ENCODE measurements at regions not wholly inside any gene's neighbourhood (a gene's known extent, or its start where the extent isn't known, plus 50 kb on each side); places are given as distances from the start of the nearest gene placed in this dataset.

DNA sequence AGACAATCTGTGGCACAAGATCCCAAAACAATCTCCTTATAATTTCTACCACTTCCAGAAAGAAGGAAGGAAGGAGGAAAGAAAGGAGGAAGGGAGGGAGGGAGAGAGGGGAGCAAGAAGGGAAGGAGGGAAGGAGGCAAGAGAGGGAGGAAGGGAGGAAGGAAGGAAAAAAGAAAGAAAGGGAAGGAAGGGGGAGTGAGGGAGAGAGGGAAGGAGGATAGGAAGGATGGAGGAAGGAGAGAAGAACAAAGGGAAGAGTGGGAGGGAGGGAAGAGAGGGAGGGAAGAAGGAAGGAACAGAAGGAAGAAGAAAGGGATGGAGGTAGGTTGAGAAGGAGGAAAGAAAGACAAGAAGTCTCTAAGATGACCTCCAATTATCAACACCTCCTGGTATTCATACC is 185.5 kb upstream of the NFE2L3 start:
- TF ChIP-seq, protein P1, sequence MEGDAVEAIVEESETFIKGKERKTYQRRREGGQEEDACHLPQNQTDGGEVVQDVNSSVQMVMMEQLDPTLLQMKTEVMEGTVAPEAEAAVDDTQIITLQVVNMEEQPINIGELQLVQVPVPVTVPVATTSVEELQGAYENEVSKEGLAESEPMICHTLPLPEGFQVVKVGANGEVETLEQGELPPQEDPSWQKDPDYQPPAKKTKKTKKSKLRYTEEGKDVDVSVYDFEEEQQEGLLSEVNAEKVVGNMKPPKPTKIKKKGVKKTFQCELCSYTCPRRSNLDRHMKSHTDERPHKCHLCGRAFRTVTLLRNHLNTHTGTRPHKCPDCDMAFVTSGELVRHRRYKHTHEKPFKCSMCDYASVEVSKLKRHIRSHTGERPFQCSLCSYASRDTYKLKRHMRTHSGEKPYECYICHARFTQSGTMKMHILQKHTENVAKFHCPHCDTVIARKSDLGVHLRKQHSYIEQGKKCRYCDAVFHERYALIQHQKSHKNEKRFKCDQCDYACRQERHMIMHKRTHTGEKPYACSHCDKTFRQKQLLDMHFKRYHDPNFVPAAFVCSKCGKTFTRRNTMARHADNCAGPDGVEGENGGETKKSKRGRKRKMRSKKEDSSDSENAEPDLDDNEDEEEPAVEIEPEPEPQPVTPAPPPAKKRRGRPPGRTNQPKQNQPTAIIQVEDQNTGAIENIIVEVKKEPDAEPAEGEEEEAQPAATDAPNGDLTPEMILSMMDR (conservative IDR thresholded peaks at IDR 0.05 in 1 of 2, IDR thresholded peaks at IDR 0.05 in 1 of 2; ENCODE audit: extremely low read depth in 1 of 2, insufficient read depth in 1 of 2, low read depth in 1 of 2, low read length in 2 of 2), result no peak
- TF ChIP-seq EZH2 (IDR thresholded peaks at IDR 0.05; ENCODE audit: borderline replicate concordance, low read length), result no peak
